Stomach (tissue), 4 donors: ENCODE measurements at regions not wholly inside any gene's neighbourhood (a gene's known extent, or its start where the extent isn't known, plus 50 kb on each side); places are given as distances from the start of the nearest gene placed in this dataset.

ENCODE experiments used
- POLR2A ChIP-seq, 4 donors: fragments of 450-650 bp; IDR thresholded peaks; one replicate each; pipeline ENCODE4 v1.6.1; 2016; ENCODE audit warnings: antibody characterized with exemption in 4 of 4, control low read depth in 2 of 4, mild to moderate bottlenecking in 1 of 4, moderate library complexity in 1 of 4
- POLR2AphosphoS5 ChIP-seq, 3 donors: sonication (generic); formaldehyde crosslinking; IDR thresholded peaks; one replicate each; pipeline ENCODE4 v1.6.1; 2016; ENCODE audit warnings: antibody characterized with exemption in 3 of 3

- TF ChIP-seq POLR2A (IDR thresholded peaks at IDR 0.05), result no peak
- TF ChIP-seq POLR2AphosphoS5 (IDR thresholded peaks at IDR 0.05), result no peak
Measured at GRCh38 chr4:149296084-149296483, 519.6 kb downstream of the IQCM start.
